ENCODE measurements at regions not wholly inside any gene's neighbourhood (a gene's known extent, or its start where the extent isn't known, plus 50 kb on each side); places are given as distances from the start of the nearest gene placed in this dataset.
"Not testable (repeated sequence)": the region's sequence is repeated elsewhere in the genome, so short reads cannot be mapped to it uniquely, and the experiment has no call there.

- not testable (repeated sequence) for TF ChIP-seq CTCF, POLR2A (IDR thresholded peaks at IDR 0.05)
Observed at GRCh38 chr4:189010452-189011217, 871.4 kb downstream of the TRIML1 start.

All from thyroid gland (tissue), 4 donors.